Dermis blood vessel endothelial cell (primary cell): ENCODE measurements at regions not wholly inside any gene's neighbourhood (a gene's known extent, or its start where the extent isn't known, plus 50 kb on each side); places are given as distances from the start of the nearest gene placed in this dataset.

Experiments used
- DNase-seq: peaks from one replicate; pipeline ENCODE4 v3.0.0; 2010

DNA sequence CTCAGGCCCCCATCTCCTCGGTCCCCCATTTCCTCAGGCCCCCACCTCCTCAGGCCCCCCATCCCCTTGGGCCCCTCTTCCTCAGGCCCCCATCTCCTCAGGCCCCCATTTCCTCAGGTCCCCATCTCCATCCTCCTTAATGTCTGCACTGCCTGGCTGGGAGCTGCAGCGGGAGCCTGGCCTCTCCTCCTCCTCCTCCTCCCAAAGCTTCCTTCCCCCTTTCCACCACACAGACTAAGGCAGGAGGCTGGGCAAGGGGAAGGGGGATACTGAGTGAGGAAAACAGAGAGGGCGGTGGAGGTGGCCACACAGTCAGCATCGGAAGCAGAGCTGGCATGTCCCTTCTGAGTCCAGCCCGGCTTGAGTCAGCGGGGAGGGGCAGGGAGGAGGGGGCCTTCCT, 122.6 kb upstream of the RPS6KA2 start:
- DNase-seq: no peak

DNA sequence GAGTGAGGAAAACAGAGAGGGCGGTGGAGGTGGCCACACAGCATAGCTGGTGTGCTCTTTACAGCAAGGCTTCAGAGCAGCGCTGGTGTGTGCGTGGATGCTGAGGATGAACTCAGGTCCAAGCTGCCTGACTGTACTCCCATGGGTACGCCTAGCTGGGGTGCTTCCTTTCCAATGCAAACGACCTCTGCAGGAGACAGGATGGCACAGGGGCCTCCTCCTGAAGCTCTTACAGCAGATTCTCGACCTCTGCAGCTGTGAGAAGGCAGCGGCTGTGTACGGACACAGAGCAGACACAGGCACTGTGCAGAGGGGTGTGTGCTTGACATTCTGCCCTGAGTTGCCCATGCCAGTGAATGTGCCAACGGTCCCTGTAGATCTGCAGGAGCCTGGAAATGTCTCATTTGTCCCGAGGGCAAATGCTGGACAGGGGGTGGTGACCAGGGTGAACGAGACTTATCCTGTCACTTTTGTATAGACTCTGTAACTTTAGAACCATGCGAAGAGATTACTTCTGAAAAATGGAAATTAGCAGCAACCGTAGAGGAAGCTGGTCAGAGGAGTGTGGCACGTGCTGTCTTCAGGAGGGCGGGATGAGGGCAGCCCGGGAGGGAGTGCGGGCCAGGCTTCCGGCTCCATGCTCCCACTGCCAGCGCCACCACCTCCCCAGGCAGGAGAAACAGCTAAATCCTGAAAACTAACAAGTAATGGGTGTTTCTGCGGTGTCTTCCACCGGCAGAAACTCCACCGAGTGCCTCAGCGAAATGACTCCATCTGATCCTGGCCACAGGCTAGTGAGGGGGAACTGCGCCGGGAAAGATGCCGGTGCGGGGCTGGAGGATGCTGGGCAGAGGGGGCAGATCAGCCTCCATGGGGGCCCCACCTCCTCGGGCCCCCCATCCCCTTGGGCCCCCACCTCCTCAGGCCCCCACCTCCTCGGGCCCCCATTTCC, 120.9 kb upstream of the RPS6KA2 start:
- no peak for DNase-seq

DNA sequence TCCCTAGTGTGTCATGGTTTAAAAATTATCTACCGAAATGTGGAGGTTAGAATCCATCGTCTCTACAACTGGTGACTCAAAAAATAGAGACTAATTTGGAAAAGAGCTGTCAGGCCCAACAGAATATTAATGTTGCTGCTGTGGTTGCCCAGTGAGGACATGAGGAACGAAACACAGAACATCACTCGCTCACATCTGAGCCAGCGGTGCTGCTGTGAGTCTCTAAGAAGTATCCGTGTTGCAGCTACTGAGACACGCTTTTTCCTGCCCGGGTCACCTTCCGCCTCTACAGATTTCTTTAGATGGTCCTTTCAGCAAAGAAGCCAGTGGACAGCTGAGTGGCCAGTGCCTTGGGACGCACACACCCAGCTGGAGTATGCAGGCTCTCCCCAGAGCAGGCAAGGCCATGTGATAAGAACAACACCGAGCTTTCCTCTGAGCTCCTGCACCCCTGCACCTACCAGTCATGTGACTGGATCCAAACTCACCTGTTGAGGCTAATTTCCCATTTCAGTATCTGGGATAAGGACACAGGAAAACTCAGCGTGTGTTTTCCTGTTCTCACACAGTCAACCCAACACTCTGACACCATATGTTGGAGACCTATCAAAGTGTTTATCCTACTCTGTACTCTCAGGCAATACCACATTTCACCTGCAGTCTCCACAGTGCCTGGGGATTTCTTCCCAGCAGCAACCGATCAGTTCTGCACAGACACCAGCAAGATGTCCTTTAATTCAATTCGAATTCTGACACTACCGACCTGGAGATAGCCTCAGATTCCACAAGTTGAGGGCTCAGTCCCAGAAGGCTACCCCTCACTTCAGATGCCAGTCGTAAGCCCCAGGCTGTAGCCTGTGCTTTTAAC, 119.0 kb upstream of the RPS6KA2 start:
- DNase-seq: no peak

- no peak for DNase-seq
These were observed 117.4 kb upstream of the RPS6KA2 start for GRCh38 chr6:166744223-166745134.

DNA sequence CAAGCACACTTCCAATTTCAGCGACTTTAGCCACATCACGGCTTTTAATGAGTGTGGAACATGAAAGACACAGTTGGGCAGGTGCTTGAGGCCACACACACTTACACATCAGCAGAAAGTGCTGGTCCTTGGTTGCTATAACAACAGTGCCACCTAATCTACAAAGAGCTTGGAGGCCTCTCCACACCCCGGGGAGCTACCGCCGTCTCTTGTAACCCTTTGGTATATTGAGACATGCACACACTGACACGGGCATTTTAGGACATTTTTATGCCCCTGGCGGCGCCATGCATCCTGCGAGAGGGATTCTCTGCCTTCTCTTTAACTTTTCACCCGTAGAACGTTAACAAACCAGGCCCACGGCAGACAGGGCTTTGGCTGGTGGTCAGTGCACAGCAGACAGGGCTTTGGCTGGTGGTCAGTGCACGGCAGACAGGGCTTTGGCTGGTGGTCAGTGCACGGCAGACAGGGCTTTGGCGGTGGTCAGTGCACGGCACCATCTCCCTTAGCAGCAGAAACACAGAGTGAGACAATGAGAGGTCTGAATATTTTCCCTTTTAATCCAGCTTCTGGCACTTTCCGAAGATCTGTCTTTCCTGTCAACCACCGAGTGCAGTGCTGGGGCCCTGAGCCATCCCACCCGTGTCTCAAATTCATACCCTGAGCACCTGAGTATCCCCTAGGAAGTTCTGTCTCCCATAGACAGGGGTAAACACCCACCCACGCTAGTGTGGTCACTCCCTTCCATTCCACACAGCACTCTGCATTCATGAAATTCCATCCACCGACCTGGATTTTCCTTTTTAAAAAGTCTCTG, 116.6 kb upstream of the RPS6KA2 start:
- no peak for DNase-seq

DNA sequence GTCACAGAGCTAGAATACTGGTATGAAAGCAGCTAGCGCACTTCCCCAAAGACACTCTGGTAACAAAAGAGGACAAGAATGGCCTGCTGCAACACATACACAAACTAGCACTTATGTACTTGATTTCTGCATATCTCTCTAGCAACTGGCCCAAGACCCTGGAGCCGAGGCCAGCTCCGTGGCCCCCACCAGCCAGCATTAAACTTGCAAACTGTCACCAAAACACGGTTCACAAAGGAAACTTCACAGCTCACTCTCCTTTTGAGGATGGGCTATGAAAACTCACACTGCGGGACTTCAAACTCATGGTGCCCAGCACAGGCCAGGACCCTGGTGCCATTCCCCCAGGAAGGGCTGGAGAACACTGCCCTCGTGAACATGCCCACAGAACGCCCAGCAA, 115.9 kb upstream of the RPS6KA2 start:
- no peak for DNase-seq

DNA sequence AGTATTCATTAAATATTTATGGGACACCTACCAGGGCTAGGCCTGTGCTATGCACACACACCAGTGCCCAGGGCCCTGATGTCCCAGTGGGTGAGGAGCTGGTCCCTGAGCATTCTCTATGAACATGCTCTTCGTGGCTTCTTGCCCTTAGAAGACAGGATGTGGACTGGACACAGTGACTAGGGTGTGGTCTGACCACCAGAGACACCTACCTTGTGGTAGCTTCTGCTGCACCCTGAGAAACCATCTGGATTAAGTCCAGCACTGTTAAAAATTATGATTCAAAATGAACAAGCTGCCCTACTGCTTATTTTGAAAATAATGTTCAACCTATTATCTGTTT, 112.9 kb upstream of the RPS6KA2 start:
- no peak for DNase-seq

DNA sequence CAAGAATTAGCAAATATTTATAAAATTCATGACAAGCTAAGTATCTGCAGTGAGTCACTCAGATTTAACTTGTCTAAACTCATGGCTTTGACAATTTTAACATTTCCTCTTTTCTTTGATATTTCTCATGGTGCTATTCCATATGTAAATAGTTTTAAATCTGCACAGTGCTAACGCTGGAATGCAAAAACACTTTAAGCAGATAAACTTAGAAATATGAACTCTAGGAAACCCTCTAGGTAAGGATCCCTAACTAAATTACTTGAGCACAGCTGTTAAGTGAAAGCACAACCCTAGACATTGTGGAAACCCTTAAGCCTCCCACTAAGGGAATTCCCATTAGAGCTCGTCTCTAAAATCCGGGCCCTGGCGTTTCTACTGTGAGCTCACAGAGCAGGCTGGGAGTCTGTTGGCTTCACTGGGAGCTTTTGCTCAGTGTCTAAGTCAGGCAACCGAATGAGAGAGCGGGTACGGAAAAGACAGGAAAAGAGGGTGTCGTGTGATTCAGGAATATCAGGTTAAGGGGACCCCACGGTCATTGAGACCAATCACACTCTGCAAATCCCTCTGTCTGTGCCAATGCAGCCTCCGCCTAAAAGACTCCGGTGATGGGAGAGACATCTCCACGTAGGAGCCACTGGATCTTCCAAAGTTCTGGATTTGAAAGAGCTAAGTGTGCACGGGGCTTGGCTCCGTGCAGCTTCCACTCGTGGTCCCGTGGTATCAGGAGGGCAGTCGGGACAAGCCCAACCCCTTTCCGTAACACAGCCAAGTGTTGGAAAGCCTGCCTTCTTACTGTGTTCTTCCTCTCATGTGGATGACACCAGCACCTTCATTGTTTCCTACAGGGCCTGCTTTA, 112.3 kb upstream of the RPS6KA2 start:
- DNase-seq: no peak

DNA sequence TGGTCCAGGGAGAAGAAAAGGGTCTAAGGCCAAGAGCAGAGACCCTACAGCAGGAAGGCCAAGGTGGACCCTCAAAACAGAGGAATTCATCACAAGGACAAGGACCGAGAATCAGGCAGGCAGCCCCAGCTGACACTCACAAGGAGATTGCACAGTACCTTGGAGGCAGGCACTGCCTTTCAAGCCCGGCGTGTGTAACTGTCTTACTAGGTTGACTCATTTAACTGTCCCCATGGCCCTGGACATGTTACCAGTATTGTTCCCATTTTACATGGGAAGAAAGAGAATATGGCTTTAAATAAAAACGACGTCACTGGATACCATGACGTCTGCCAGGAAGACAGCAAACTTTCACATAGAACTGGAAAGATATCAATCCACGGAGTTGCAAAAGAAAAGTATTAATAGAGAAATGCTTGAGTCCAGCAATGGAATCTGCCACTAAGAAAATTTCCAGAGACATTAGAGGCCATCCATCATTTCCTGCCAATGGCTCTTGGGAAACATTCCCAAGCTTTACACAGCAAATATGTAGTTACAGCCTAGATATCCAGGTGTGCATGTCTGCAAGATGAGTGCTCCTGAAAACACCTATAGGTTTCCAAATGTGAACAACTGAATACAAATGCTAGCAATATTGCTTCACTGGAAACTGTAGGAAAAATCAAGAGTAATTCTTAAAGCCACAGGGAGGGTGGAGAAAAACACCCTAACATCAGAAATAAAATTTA, 111.5 kb upstream of the RPS6KA2 start:
- no peak for DNase-seq

- peak; percentile 54 for DNase-seq
These were observed 110.2 kb upstream of the RPS6KA2 start for GRCh38 chr6:166737261-166737660.

- peak; percentile 89 for DNase-seq
These were observed 109.6 kb upstream of the RPS6KA2 start for GRCh38 chr6:166736634-166737033.

GRCh38 chr6:166733900-166734299, 106.8 kb upstream of the RPS6KA2 start:
- no peak for DNase-seq

DNA sequence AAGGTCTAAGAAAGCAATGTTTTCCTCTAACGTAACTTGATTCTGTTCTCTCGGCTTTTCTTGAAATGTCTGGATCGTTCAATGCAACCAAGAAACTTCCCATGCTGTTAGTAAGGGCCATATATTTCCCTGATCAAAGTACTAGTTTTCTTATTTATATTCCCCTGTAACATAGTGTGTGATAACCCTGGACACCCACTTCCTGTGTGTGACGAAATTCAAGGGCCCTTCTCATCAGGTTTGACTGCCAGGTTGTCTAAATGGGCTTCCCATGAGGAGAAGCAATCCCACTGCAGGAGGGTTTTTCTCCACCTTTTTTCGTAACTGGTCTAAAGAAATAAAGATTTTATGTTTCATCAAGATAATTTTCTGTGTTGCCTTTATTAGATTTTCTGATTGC, 102.6 kb upstream of the RPS6KA2 start:
- no peak for DNase-seq

GRCh38 chr6:166728884-166729530, 102.0 kb upstream of the RPS6KA2 start:
- no peak for DNase-seq

- no peak for DNase-seq
These were observed 99.2 kb upstream of the RPS6KA2 start for GRCh38 chr6:166726201-166726600.

GRCh38 chr6:166725571-166725970, 98.5 kb upstream of the RPS6KA2 start:
- no peak for DNase-seq

DNA sequence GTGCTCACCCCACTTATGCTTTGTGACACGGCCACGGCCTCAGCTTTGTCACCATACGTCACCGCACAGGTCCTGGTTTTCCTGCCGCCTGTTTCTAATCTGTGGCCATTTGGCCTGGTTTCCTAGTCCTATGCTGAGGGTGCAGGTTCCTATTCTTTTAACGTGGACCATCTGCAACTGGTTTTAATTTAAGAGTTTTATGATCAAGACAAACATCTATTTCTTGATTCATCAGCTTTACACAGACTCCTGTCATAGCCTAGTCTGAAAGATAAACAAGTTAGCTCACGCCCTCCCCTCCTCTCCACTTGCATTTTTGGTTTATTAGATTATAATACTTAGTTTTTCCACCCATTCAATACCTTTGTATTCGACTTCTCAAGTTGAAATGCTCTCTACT, 97.5 kb upstream of the RPS6KA2 start:
- no peak for DNase-seq

DNA sequence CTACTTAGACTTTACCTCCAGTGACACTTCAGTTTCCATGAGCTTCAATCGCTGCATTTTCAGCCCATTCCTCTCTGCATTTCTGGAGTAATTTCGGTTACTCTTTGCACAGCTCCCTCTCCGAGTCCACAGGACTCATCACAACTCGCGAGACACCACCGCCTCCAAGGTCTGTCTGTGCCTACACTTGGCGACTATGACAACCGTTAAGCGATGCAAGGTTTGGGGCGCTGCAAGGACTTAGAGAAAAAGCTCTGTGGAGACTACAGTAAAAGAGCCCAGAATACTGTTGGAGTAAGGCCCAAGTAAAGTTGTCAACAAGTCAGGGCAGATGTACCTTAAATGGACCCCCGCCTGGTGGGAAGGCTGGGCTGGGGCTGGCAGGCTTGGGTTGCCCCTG, 95.7 kb upstream of the RPS6KA2 start:
- no peak for DNase-seq

DNA sequence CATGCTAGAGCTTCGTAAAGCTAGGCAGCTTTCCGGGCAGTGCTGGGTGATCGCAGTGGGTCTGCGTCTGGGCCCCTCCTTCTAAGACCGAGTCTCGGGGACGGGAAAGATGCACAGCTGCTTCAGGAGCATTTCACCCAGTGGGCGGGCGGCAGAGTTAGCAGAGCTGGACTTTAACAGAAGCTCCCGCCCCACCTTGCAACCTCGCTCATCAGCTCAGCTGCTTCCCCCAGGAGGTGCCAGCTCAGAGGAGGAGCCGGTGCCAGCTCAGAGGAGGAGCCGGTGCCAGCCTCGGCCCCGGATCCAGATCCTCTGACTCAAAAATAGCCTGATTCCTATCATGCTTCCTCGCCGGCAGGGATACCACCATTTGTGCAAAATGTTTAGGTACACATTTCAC, 94.5 kb upstream of the RPS6KA2 start:
- DNase-seq: no peak

GRCh38 chr6:166720856-166721255, 93.8 kb upstream of the RPS6KA2 start:
- DNase-seq: no peak
